Spleen (tissue), 8 donors: ENCODE measurements at regions not wholly inside any gene's neighbourhood (a gene's known extent, or its start where the extent isn't known, plus 50 kb on each side); places are given as distances from the start of the nearest gene placed in this dataset.

Source experiments
- DNase-seq: peaks from one replicate; pipeline ENCODE4 v3.0.0-alpha.2; 2020
- H3K27ac ChIP-seq, 8 donors: fragments of 200-600 bp; sonication (generic) in 7 of 8; 1 replicate in 4 of 8; 2 replicates in 4 of 8; pipeline versions ENCODE4 v1.5.0 to v1.8.0; 2016 to 2021; ENCODE audit warnings: inconsistent platforms in 4 of 8, mild to moderate bottlenecking in 4 of 8, moderate library complexity in 1 of 8
- H3K27me3 ChIP-seq, 7 donors: fragments of 200-600 bp; sonication (generic) in 6 of 7; replicated peaks in 1 of 7; 1 replicate in 4 of 7; 2 replicates in 3 of 7; pipeline versions ENCODE4 v1.5.0 to v1.8.0; 2016 to 2021; ENCODE audit warnings: inconsistent platforms in 3 of 7, mild to moderate bottlenecking in 1 of 7
- H3K36me3 ChIP-seq, 6 donors: fragments of 200-600 bp; sonication (generic) in 5 of 6; 1 replicate in 4 of 6; 2 replicates in 2 of 6; pipeline versions ENCODE4 v1.5.0 to v1.8.0; 2016 to 2021; ENCODE audit warnings: inconsistent platforms in 2 of 6
- H3K4me1 ChIP-seq, 6 donors: fragments of 200-600 bp; sonication (generic) in 5 of 6; 1 replicate in 3 of 6; 2 replicates in 3 of 6; pipeline versions ENCODE4 v1.5.0 to v1.8.0; 2016 to 2021; ENCODE audit warnings: inconsistent platforms in 3 of 6
- H3K4me3 ChIP-seq, 8 donors: fragments of 200-600 bp; sonication (generic) in 7 of 8; 1 replicate in 4 of 8; 2 replicates in 4 of 8; pipeline versions ENCODE4 v1.5.0 to v1.8.0; 2016 to 2021; ENCODE audit warnings: inconsistent platforms in 4 of 8, mild to moderate bottlenecking in 4 of 8, moderate library complexity in 2 of 8
- H3K9me3 ChIP-seq, 8 donors: fragments of 200-600 bp; sonication (generic) in 7 of 8; 1 replicate in 4 of 8; 2 replicates in 4 of 8; pipeline versions ENCODE4 v1.5.0 to v1.8.0; 2016 to 2021; ENCODE audit warnings: inconsistent platforms in 4 of 8
- CTCF ChIP-seq, 11 experiments: fragments of 200-600 bp in 7 of 11; fragments of 450-650 bp in 4 of 11; sonication (generic) in 4 of 11; IDR thresholded peaks in 8 of 11; conservative IDR thresholded peaks in 3 of 11; 1 replicate in 7 of 11; 2 replicates in 4 of 11; pipeline versions ENCODE4 v1.4.0 to v1.8.0; 2016 to 2021; ENCODE audit warnings: antibody characterized with exemption in 11 of 11, inconsistent platforms in 4 of 11, mild to moderate bottlenecking in 1 of 11
- POLR2A ChIP-seq, 3 donors: fragments of 450-650 bp; IDR thresholded peaks; one replicate each; pipeline ENCODE4 v1.5.1; 2017; ENCODE audit warnings: antibody characterized with exemption in 3 of 3, mild to moderate bottlenecking in 1 of 3
- POLR2AphosphoS5 ChIP-seq, 3 donors: sonication (generic); formaldehyde crosslinking; IDR thresholded peaks; one replicate each; pipeline ENCODE4 v1.5.1; 2017; ENCODE audit warnings: antibody characterized with exemption in 3 of 3
- intact Hi-C: fragments of 100-400 bp; cut with DNase I; formaldehyde crosslinking; loops from one replicate; pipeline ENCODE4 v1.15.0; 2023; ENCODE audit warnings: low total_unique reads
- donor health status: DM: no; HTN: no; CAD: no; lungs with moderate emphysema.
- donor health status: DM: no; HTN: no; CAD: no.
- donor health status: DM: no; HTN: no; CAD: no.
- donor health status: DM: yes; HTN: yes; CAD: no.

- Histone ChIP-seq H3K4me3 (no peak overlapping the region), H3K9me3 (no peaks in the 10 kb centered on the region), H3K27me3 (no peaks in the 10 kb centered on the region), H3K27ac (no peak overlapping the region), H3K36me3 (no peaks in the 10 kb centered on the region), H3K4me1 (no peaks in the 10 kb centered on the region)
- DNase-seq = no peak
- intact Hi-C loops = no loop called here
- TF ChIP-seq POLR2AphosphoS5 (IDR thresholded peaks at IDR 0.05) = no peak
- no peak for TF ChIP-seq POLR2A (IDR thresholded peaks at IDR 0.05)
- TF ChIP-seq CTCF (IDR thresholded peaks at IDR 0.05 in 8 of 11, conservative IDR thresholded peaks at IDR 0.05 in 3 of 11) = no peak
These were observed 878.3 kb downstream of the TLE1 start for GRCh38 chr9:80811003-80811402.

GRCh38 chr9:80806671-80807070 is 882.7 kb downstream of the TLE1 start:
- intact Hi-C loops = no loop called here

GRCh38 chr9:80804873-80805272 is 884.5 kb downstream of the TLE1 start:
- intact Hi-C loops = no loop called here

More at GRCh38 chr9:80806671-80807070, 882.7 kb downstream of the TLE1 start:
- no peaks in the 10 kb centered on the region for H3K36me3 ChIP-seq
- no peak overlapping the region for H3K27ac ChIP-seq
- no peak for TF ChIP-seq POLR2AphosphoS5 (IDR thresholded peaks at IDR 0.05)
- TF ChIP-seq CTCF (IDR thresholded peaks at IDR 0.05 in 8 of 11, conservative IDR thresholded peaks at IDR 0.05 in 3 of 11) = no peak
- TF ChIP-seq POLR2A (IDR thresholded peaks at IDR 0.05) = no peak
- no peak for DNase-seq
- no peaks in the 10 kb centered on the region for H3K27me3 ChIP-seq
- peaks cover 0 to 6% (median 0%) of the 10 kb centered on the region in 8 donors for H3K9me3 ChIP-seq
- H3K4me1 ChIP-seq = no peaks in the 10 kb centered on the region
- H3K4me3 ChIP-seq = no peak overlapping the region

More at GRCh38 chr9:80804873-80805272, 884.5 kb downstream of the TLE1 start:
- TF ChIP-seq POLR2AphosphoS5 (IDR thresholded peaks at IDR 0.05) (no peak), CTCF (IDR thresholded peaks at IDR 0.05 in 8 of 11, conservative IDR thresholded peaks at IDR 0.05 in 3 of 11) (no peak), POLR2A (IDR thresholded peaks at IDR 0.05) (no peak)
- H3K36me3 ChIP-seq = no peaks in the 10 kb centered on the region
- H3K27me3 ChIP-seq = no peaks in the 10 kb centered on the region
- H3K4me3 ChIP-seq = no peak overlapping the region
- H3K4me1 ChIP-seq = no peaks in the 10 kb centered on the region
- DNase-seq = no peak
- peaks cover 0 to 22% (median 13%) of the 10 kb centered on the region in 8 donors for H3K9me3 ChIP-seq
- H3K27ac ChIP-seq = no peak overlapping the region
